ENCODE measurements at regions not wholly inside any gene's neighbourhood (a gene's known extent, or its start where the extent isn't known, plus 50 kb on each side); places are given as distances from the start of the nearest gene placed in this dataset.

DNA sequence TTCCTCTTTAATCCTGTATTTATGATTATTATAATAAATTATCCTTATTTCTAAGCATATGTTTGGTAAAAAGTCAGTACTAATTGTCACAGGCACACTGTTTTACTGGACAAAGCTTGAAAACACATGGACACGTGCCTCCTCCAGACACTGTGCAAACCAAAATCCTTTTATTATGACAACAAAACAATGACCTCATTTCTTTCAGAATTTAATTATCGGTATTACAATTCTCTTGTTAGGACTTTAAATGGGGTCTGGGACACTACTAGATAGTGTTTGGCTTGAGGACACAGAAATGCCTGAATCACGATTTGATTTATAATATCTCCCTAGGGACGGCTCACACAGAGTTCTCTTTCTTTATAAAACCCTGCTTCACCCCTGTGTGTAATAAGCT lies 107.3 kb upstream of the IGSF10 start:
- Mint-ChIP-seq H3K36me3 (no peaks in the 10 kb centered on the region), H3K9me3 (peaks cover 1% of the 10 kb centered on the region), H3K4me1 (ENCODE audit: unreplicated experiment) (peaks cover 7% of the 10 kb centered on the region), H3K4me3 (no peak overlapping the region), H3K27ac (no peak overlapping the region), H3K27me3 (no peaks in the 10 kb centered on the region)
- no peak for DNase-seq (ENCODE audit: extremely low spot score, unreplicated experiment)
- TF ChIP-seq, protein P1, sequence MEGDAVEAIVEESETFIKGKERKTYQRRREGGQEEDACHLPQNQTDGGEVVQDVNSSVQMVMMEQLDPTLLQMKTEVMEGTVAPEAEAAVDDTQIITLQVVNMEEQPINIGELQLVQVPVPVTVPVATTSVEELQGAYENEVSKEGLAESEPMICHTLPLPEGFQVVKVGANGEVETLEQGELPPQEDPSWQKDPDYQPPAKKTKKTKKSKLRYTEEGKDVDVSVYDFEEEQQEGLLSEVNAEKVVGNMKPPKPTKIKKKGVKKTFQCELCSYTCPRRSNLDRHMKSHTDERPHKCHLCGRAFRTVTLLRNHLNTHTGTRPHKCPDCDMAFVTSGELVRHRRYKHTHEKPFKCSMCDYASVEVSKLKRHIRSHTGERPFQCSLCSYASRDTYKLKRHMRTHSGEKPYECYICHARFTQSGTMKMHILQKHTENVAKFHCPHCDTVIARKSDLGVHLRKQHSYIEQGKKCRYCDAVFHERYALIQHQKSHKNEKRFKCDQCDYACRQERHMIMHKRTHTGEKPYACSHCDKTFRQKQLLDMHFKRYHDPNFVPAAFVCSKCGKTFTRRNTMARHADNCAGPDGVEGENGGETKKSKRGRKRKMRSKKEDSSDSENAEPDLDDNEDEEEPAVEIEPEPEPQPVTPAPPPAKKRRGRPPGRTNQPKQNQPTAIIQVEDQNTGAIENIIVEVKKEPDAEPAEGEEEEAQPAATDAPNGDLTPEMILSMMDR (conservative IDR thresholded peaks at IDR 0.05): no peak

DNA sequence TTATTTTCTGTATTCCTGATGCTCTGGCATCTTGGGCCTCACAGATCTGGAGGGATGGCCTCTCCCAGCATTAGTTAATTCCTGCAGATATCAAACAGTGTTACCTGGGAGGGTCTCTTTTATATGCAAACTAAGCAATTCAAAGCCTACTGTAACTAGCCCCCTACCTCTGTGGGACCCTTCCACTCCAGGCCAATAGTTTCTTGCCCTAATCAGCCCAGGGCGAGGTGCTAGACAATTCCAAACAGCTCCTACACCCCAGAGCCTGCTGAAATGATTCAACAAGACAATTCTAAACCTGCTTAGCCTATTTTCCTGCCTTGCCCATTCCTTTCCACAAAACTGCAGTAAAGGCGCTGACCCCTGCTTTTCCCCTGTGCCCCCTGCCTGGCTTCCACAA lies 106.6 kb upstream of the IGSF10 start:
- Mint-ChIP-seq H3K4me3 (no peak overlapping the region), H3K9me3 (peaks cover 7% of the 10 kb centered on the region), H3K27ac (no peak overlapping the region), H3K27me3 (no peaks in the 10 kb centered on the region), H3K4me1 (ENCODE audit: unreplicated experiment) (peaks cover 7% of the 10 kb centered on the region), H3K36me3 (no peaks in the 10 kb centered on the region)
- TF ChIP-seq, protein P1 (conservative IDR thresholded peaks at IDR 0.05): no peak
- no peak for DNase-seq (ENCODE audit: extremely low spot score, unreplicated experiment)

- DNase-seq (ENCODE audit: extremely low spot score, unreplicated experiment): no peak
- Mint-ChIP-seq H3K4me3 (no peak overlapping the region), H3K27me3 (no peaks in the 10 kb centered on the region), H3K27ac (no peak overlapping the region), H3K36me3 (no peaks in the 10 kb centered on the region), H3K9me3 (peaks cover 9% of the 10 kb centered on the region), H3K4me1 (ENCODE audit: unreplicated experiment) (peaks cover 7% of the 10 kb centered on the region)
- TF ChIP-seq, protein P1 (conservative IDR thresholded peaks at IDR 0.05): no peak
Observed at GRCh38 chr3:151564261-151564660, 103.4 kb upstream of the IGSF10 start.

- Mint-ChIP-seq H3K36me3 (no peaks in the 10 kb centered on the region), H3K4me1 (ENCODE audit: unreplicated experiment) (peaks cover 12% of the 10 kb centered on the region), H3K27me3 (no peaks in the 10 kb centered on the region), H3K9me3 (peaks cover 9% of the 10 kb centered on the region), H3K4me3 (peak overlapping the region; percentile 20), H3K27ac (peak overlapping the region; percentile 94)
- TF ChIP-seq, protein P1 (conservative IDR thresholded peaks at IDR 0.05): no peak
- no peak for DNase-seq (ENCODE audit: extremely low spot score, unreplicated experiment)
Observed at GRCh38 chr3:151563305-151563704, 102.4 kb upstream of the IGSF10 start.

GRCh38 chr3:151562891-151563290 lies 102.0 kb upstream of the IGSF10 start:
- TF ChIP-seq, protein P1 (conservative IDR thresholded peaks at IDR 0.05): no peak

DNA sequence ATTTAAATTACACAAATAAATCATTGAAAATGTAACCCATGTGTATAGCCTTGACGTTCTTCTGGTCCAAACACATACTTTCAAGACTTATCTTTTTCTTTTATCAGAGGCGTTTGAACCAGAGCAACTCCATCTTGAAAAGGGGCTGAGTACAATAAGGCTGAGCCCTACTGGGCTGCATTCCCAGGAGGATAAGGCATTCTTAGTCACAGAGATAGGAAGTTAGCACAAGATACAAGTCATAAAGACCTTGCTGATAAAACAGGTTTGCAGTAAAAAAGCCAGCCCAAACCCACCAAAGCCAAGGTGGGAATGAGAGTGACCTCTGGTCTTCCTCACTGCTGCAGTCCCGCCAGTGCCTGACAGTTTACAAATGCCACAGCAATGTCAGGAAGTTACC lies 101.0 kb upstream of the IGSF10 start:
- H3K9me3 Mint-ChIP-seq: peaks cover 9% of the 10 kb centered on the region
- no peaks in the 10 kb centered on the region for H3K27me3 Mint-ChIP-seq
- TF ChIP-seq, protein P1 (conservative IDR thresholded peaks at IDR 0.05): no peak
- peaks cover 5% of the 10 kb centered on the region for H3K4me1 Mint-ChIP-seq (ENCODE audit: unreplicated experiment)
- no peak overlapping the region for H3K4me3 Mint-ChIP-seq
- no peaks in the 10 kb centered on the region for H3K36me3 Mint-ChIP-seq
- peak overlapping the region; percentile 15 for H3K27ac Mint-ChIP-seq
- DNase-seq (ENCODE audit: extremely low spot score, unreplicated experiment): no peak

More at GRCh38 chr3:151562891-151563290, 102.0 kb upstream of the IGSF10 start:
- peaks cover 9% of the 10 kb centered on the region for H3K9me3 Mint-ChIP-seq
- peak overlapping the region; percentile 94 for H3K27ac Mint-ChIP-seq
- H3K4me1 Mint-ChIP-seq (ENCODE audit: unreplicated experiment): peaks cover 11% of the 10 kb centered on the region
- H3K4me3 Mint-ChIP-seq: peak overlapping the region; percentile 20
- no peaks in the 10 kb centered on the region for H3K36me3 Mint-ChIP-seq
- DNase-seq (ENCODE audit: extremely low spot score, unreplicated experiment): no peak
- no peaks in the 10 kb centered on the region for H3K27me3 Mint-ChIP-seq

All from type B pancreatic cell (in vitro differentiated cells).